GM12891 (cell line): ENCODE measurements at regions not wholly inside any gene's neighbourhood (a gene's known extent, or its start where the extent isn't known, plus 50 kb on each side); places are given as distances from the start of the nearest gene placed in this dataset.

ENCODE experiments used
- POLR2A ChIP-seq: IDR thresholded peaks from 2 replicates; pipeline ENCODE4 v1.6.1; 2011; ENCODE audit warnings: low read depth, low read length, control low read depth
- POLR2AphosphoS5 ChIP-seq: IDR thresholded peaks from 2 replicates; pipeline ENCODE4 v1.6.1; 2011; ENCODE audit warnings: low read depth, low read length, control low read depth

DNA sequence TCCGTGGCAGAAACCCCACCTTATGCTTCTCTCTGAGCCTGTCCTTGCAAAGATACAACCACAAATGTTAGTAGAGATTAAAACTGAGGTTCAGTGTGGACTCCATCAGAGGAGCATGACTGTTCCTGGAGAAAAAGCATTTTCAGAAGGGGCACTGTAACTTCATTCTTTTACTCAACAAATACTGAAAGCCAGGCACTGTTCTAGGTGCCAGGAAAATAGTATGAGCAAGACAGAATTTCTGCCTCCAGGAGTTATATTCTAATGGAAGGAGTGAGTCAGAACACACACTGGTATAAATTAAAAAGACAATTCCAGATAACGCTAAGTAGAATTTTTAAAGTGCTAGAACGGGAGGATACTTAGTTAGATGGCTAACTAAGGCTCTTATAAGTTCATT lies 251.4 kb upstream of the GAS1 start:
- TF ChIP-seq POLR2A (no peak), POLR2AphosphoS5 (no peak)
